ENCODE measurements at regions not wholly inside any gene's neighbourhood (a gene's known extent, or its start where the extent isn't known, plus 50 kb on each side); places are given as distances from the start of the nearest gene placed in this dataset.

GRCh38 chr22:48806227-48806781 lies 1021.4 kb downstream of the BRD1 start:
- Histone ChIP-seq H3K36me3 (replicated peaks; ENCODE audit: insufficient read depth, low read length) (no peaks in the 10 kb centered on the region), H3K79me2 (ENCODE audit: low read length) (no peaks in the 10 kb centered on the region), H3K9ac (ENCODE audit: low read length) (no peak overlapping the region), H3F3A (ENCODE audit: insufficient read depth, low read length) (no peaks in the 10 kb centered on the region), H3K4me1 (ENCODE audit: low read length) (no peaks in the 10 kb centered on the region), H3K27me3 (replicated peaks; ENCODE audit: insufficient read depth, low read length) (no peaks in the 10 kb centered on the region), H3K9me2 (replicated peaks; ENCODE audit: insufficient read depth, low read length) (no peaks in the 10 kb centered on the region), H3K9me3 (replicated peaks; ENCODE audit: insufficient read depth, low read length) (no peaks in the 10 kb centered on the region), H3K4me2 (ENCODE audit: low read depth, low read length) (no peak overlapping the region), H2AFZ (ENCODE audit: low read length) (no peak overlapping the region), H4K20me1 (ENCODE audit: insufficient read depth, low read length) (no peaks in the 10 kb centered on the region), H3K27ac (ENCODE audit: low read length) (no peak overlapping the region), H3K4me3 (ENCODE audit: low read length) (no peak overlapping the region)
- no peak for DNase-seq
- TF ChIP-seq EZH2phosphoT487 (IDR thresholded peaks at IDR 0.05; ENCODE audit: low read length): no peak
- TF ChIP-seq EZH2 (optimal IDR thresholded peaks at IDR 0.05; ENCODE audit: low read depth, low read length): no peak

- Histone ChIP-seq H3F3A (ENCODE audit: insufficient read depth, low read length) (no peaks in the 10 kb centered on the region), H3K9me2 (replicated peaks; ENCODE audit: insufficient read depth, low read length) (no peaks in the 10 kb centered on the region), H3K36me3 (replicated peaks; ENCODE audit: insufficient read depth, low read length) (no peaks in the 10 kb centered on the region), H3K9me3 (replicated peaks; ENCODE audit: insufficient read depth, low read length) (no peaks in the 10 kb centered on the region), H3K27ac (ENCODE audit: low read length) (no peak overlapping the region), H3K9ac (ENCODE audit: low read length) (no peak overlapping the region), H3K4me1 (ENCODE audit: low read length) (no peaks in the 10 kb centered on the region), H2AFZ (ENCODE audit: low read length) (no peak overlapping the region), H3K79me2 (ENCODE audit: low read length) (no peaks in the 10 kb centered on the region), H3K27me3 (replicated peaks; ENCODE audit: insufficient read depth, low read length) (no peaks in the 10 kb centered on the region), H3K4me3 (ENCODE audit: low read length) (no peak overlapping the region), H4K20me1 (ENCODE audit: insufficient read depth, low read length) (no peaks in the 10 kb centered on the region), H3K4me2 (ENCODE audit: low read depth, low read length) (no peak overlapping the region)
- TF ChIP-seq, protein P1, sequence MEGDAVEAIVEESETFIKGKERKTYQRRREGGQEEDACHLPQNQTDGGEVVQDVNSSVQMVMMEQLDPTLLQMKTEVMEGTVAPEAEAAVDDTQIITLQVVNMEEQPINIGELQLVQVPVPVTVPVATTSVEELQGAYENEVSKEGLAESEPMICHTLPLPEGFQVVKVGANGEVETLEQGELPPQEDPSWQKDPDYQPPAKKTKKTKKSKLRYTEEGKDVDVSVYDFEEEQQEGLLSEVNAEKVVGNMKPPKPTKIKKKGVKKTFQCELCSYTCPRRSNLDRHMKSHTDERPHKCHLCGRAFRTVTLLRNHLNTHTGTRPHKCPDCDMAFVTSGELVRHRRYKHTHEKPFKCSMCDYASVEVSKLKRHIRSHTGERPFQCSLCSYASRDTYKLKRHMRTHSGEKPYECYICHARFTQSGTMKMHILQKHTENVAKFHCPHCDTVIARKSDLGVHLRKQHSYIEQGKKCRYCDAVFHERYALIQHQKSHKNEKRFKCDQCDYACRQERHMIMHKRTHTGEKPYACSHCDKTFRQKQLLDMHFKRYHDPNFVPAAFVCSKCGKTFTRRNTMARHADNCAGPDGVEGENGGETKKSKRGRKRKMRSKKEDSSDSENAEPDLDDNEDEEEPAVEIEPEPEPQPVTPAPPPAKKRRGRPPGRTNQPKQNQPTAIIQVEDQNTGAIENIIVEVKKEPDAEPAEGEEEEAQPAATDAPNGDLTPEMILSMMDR (IDR thresholded peaks at IDR 0.05; ENCODE audit: low read length): no peak
- no peak for TF ChIP-seq EZH2phosphoT487 (IDR thresholded peaks at IDR 0.05; ENCODE audit: low read length)
- TF ChIP-seq EZH2 (optimal IDR thresholded peaks at IDR 0.05; ENCODE audit: low read depth, low read length): no peak
- no peak for DNase-seq
Measured at GRCh38 chr22:48805516-48805915, 1022.2 kb downstream of the BRD1 start.

GRCh38 chr22:48804811-48805301 lies 1022.8 kb downstream of the BRD1 start:
- H3K27me3 ChIP-seq (replicated peaks; ENCODE audit: insufficient read depth, low read length): no peaks in the 10 kb centered on the region
- TF ChIP-seq EZH2 (optimal IDR thresholded peaks at IDR 0.05; ENCODE audit: low read depth, low read length): no peak
- TF ChIP-seq, protein P1 (IDR thresholded peaks at IDR 0.05; ENCODE audit: low read length): no peak
- TF ChIP-seq EZH2phosphoT487 (IDR thresholded peaks at IDR 0.05; ENCODE audit: low read length): no peak

More at GRCh38 chr22:48804811-48805301, 1022.8 kb downstream of the BRD1 start:
- Histone ChIP-seq H3K27ac (ENCODE audit: low read length) (no peak overlapping the region), H3F3A (ENCODE audit: insufficient read depth, low read length) (no peaks in the 10 kb centered on the region), H3K4me1 (ENCODE audit: low read length) (no peaks in the 10 kb centered on the region), H3K79me2 (ENCODE audit: low read length) (no peaks in the 10 kb centered on the region), H3K4me2 (ENCODE audit: low read depth, low read length) (no peak overlapping the region), H2AFZ (ENCODE audit: low read length) (no peak overlapping the region), H3K9me2 (replicated peaks; ENCODE audit: insufficient read depth, low read length) (no peaks in the 10 kb centered on the region), H3K9ac (ENCODE audit: low read length) (no peak overlapping the region), H3K4me3 (ENCODE audit: low read length) (no peak overlapping the region), H3K36me3 (replicated peaks; ENCODE audit: insufficient read depth, low read length) (no peaks in the 10 kb centered on the region), H3K9me3 (replicated peaks; ENCODE audit: insufficient read depth, low read length) (no peaks in the 10 kb centered on the region), H4K20me1 (ENCODE audit: insufficient read depth, low read length) (no peaks in the 10 kb centered on the region)
- DNase-seq: no peak

Data from MM.1S (cell line).